HepG2 (cell line): ENCODE measurements at regions not wholly inside any gene's neighbourhood (a gene's known extent, or its start where the extent isn't known, plus 50 kb on each side); places are given as distances from the start of the nearest gene placed in this dataset.

Experiments
- ATF7 ChIP-seq, 2 experiments: fragments of 450-650 bp in 1 of 2; sonication (generic) in 1 of 2; formaldehyde crosslinking in 1 of 2; IDR thresholded peaks; 2 replicates each; pipeline versions ENCODE4 v1.4.0 to v1.6.1; 2016 to 2020; ENCODE audit warnings: antibody characterized with exemption in 1 of 2, mild to moderate bottlenecking in 1 of 2, missing genetic modification reagents in 1 of 2
- DMAP1 ChIP-seq: IDR thresholded peaks from 2 replicates; pipeline ENCODE4 v1.6.1; 2016
- FOXO4 ChIP-seq: sonication (generic); formaldehyde crosslinking; conservative IDR thresholded peaks from 2 replicates; pipeline ENCODE4 v1.8.1; 2023; ENCODE audit warnings: missing genetic modification reagents
- GMEB2 ChIP-seq: IDR thresholded peaks from 2 replicates; pipeline ENCODE4 v1.6.1; 2016; ENCODE audit warnings: missing biosample characterization, missing genetic modification reagents, low read depth
- GPBP1L1 ChIP-seq: sonication (generic); formaldehyde crosslinking; IDR thresholded peaks from 2 replicates; pipeline ENCODE4 v1.5.0; 2020; ENCODE audit warnings: mild to moderate bottlenecking, missing genetic modification reagents
- JARID2 ChIP-seq: sonication (generic); formaldehyde crosslinking; IDR thresholded peaks from 2 replicates; pipeline ENCODE4 v1.8.1; 2023; ENCODE audit warnings: missing genetic modification reagents, inconsistent platforms; ENCODE audit not compliant: insufficient replicate concordance
- PCBP1 ChIP-seq: fragments of 200-400 bp; formaldehyde crosslinking; IDR thresholded peaks from 2 replicates; pipeline ENCODE4 v1.6.1; 2017; ENCODE audit warnings: mild to moderate bottlenecking, low read depth, low read length, borderline replicate concordance
- RCOR2 ChIP-seq: IDR thresholded peaks from 2 replicates; pipeline ENCODE4 v1.6.1; 2016; ENCODE audit warnings: missing biosample characterization, missing genetic modification reagents
- SIX1 ChIP-seq: sonication (generic); formaldehyde crosslinking; IDR thresholded peaks from 2 replicates; pipeline ENCODE4 v1.4.0; 2020; ENCODE audit warnings: missing genetic modification reagents, borderline replicate concordance
- SPEN ChIP-seq: sonication (generic); formaldehyde crosslinking; IDR thresholded peaks from 2 replicates; pipeline ENCODE4 v1.5.1; 2020; ENCODE audit warnings: low read depth, mild to moderate bottlenecking, missing genetic modification reagents
- THAP7 ChIP-seq: sonication (generic); formaldehyde crosslinking; IDR thresholded peaks from 2 replicates; pipeline ENCODE4 v1.8.1; 2023; ENCODE audit warnings: mild to moderate bottlenecking, missing genetic modification reagents
- TRAFD1 ChIP-seq: sonication (generic); formaldehyde crosslinking; IDR thresholded peaks from 2 replicates; pipeline ENCODE4 v1.5.1; 2020; ENCODE audit warnings: missing genetic modification reagents, mild to moderate bottlenecking, borderline replicate concordance
- ZFP36 ChIP-seq: fragments of 150-350 bp; IDR thresholded peaks from 2 replicates; pipeline ENCODE4 v1.6.1; 2018; ENCODE audit warnings: borderline replicate concordance, low read length, low read depth; ENCODE audit not compliant: partially characterized antibody
- ZNF512 ChIP-seq: sonication (generic); formaldehyde crosslinking; IDR thresholded peaks from 2 replicates; pipeline ENCODE4 v1.4.0; 2020; ENCODE audit warnings: mild to moderate bottlenecking, missing genetic modification reagents
- ZNF547 ChIP-seq: sonication (generic); formaldehyde crosslinking; IDR thresholded peaks from 2 replicates; pipeline ENCODE4 v1.5.1; 2020; ENCODE audit warnings: mild to moderate bottlenecking, missing genetic modification reagents
- ZNF564 ChIP-seq: sonication (generic); formaldehyde crosslinking; IDR thresholded peaks from 2 replicates; pipeline ENCODE4 v1.8.1; 2023; ENCODE audit warnings: mild to moderate bottlenecking, missing genetic modification reagents
- ZNF691 ChIP-seq: sonication (generic); formaldehyde crosslinking; IDR thresholded peaks from 2 replicates; pipeline ENCODE4 v1.4.0; 2020; ENCODE audit warnings: missing genetic modification reagents, low read depth, mild to moderate bottlenecking, borderline replicate concordance
- ZNF768 ChIP-seq: sonication (generic); formaldehyde crosslinking; IDR thresholded peaks from 2 replicates; pipeline ENCODE4 v1.4.0; 2020; ENCODE audit warnings: missing genetic modification reagents

GRCh38 chr6:168200571-168201134 is 118.9 kb downstream of the DACT2 start (continued):
- TF ChIP-seq FOXO4 (CRISPR knock-in tag) (no peak), ZNF512 (no peak), SIX1 (CRISPR knock-in tag) (peak; percentile 10; the same call in 1 of the 2 replicates), ZNF691 (no peak), ZFP36 (no peak), ZNF564 (no peak), DMAP1 (CRISPR knock-in tag) (no peak), TRAFD1 (peak; percentile 94), SPEN (CRISPR knock-in tag) (peak; percentile 74; the same call in 1 of the 2 replicates), PCBP1 (no peak), GPBP1L1 (CRISPR knock-in tag) (no peak), GMEB2 (CRISPR knock-in tag) (no peak), ZNF768 (no peak), ATF7 (IDR thresholded peaks at IDR 0.05) (peak; percentile 86), ATF7 (CRISPR knock-in tag; IDR thresholded peaks at IDR 0.05) (peak; percentile 97), RCOR2 (CRISPR knock-in tag) (peak; percentile 83), THAP7 (CRISPR knock-in tag) (peak; percentile 61; the same call in 1 of the 2 replicates), ZNF547 (CRISPR knock-in tag) (0 out of 2 replicates have a peak, but pooled peaks have one; percentile 5), JARID2 (CRISPR knock-in tag) (no peak)
